Activated naive CD4-positive, alpha-beta T cell treated with Interleukin-2 at 50 U/mL for 16 hours (primary cell): ENCODE measurements at regions not wholly inside any gene's neighbourhood (a gene's known extent, or its start where the extent isn't known, plus 50 kb on each side); places are given as distances from the start of the nearest gene placed in this dataset.
"Not testable (repeated sequence)": the region's sequence is repeated elsewhere in the genome, so short reads cannot be mapped to it uniquely, and the experiment has no call there.

ENCODE experiments used
- DNase-seq: peaks from one replicate; pipeline ENCODE4 v3.0.0-alpha.2; 2020

- no peak for DNase-seq
Observed at GRCh38 chr3:177481329-177481728, 284.0 kb upstream of the TBL1XR1 start.

GRCh38 chr3:177482048-177482691, 284.9 kb upstream of the TBL1XR1 start:
- no peak for DNase-seq

- no peak for DNase-seq
Observed at GRCh38 chr3:177483182-177483967, 286.1 kb upstream of the TBL1XR1 start.

GRCh38 chr3:177484206-177484605, 286.9 kb upstream of the TBL1XR1 start:
- no peak for DNase-seq

- DNase-seq = no peak
Observed at GRCh38 chr3:177484926-177485325, 287.6 kb upstream of the TBL1XR1 start.

- no peak for DNase-seq
Observed at GRCh38 chr3:177487635-177488186, 290.4 kb upstream of the TBL1XR1 start.

GRCh38 chr3:177488740-177489139, 291.5 kb upstream of the TBL1XR1 start:
- DNase-seq = no peak

- DNase-seq = no peak
Observed at GRCh38 chr3:177490626-177491025, 293.3 kb upstream of the TBL1XR1 start.

DNA sequence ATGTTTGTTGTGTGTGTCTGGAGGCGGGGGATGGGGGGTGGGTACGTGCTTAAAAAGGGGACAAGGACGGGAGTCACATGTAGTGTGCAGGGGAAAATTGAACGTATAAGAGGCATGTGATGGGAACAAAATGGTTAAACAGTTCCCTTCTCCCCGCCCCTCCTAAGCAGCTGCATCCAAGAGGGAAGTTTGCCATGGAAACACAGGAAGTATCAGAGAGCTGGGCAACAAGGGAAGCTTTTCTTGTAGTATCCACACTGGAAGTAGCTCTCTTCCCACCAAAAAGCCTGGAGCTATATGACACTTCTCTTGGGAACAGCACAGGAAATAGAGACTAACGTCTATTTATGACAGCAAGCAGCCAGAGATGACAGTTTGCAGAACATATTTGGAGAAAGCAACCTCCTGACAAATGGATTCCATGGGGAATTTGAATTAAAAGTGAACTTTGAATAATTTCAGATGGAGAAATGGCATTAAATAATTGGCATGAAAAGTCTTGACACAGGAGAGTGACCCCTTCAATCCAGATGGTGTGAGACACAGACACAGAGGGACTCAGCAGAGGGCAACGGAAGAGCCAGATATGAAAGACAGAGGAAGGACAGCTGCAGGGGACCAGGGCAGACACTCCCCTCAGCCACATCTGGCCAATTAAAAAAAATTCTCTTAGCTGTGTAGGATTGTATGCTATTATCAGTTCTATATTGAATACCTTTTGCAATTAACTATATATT, 294.2 kb upstream of the TBL1XR1 start:
- no peak for DNase-seq

- no peak for DNase-seq
Observed at GRCh38 chr3:177493091-177493490, 295.8 kb upstream of the TBL1XR1 start.

- no peak for DNase-seq
Observed at GRCh38 chr3:177494216-177494615, 296.9 kb upstream of the TBL1XR1 start.

- DNase-seq = no peak
Observed at GRCh38 chr3:177495566-177495965, 298.3 kb upstream of the TBL1XR1 start.

DNA sequence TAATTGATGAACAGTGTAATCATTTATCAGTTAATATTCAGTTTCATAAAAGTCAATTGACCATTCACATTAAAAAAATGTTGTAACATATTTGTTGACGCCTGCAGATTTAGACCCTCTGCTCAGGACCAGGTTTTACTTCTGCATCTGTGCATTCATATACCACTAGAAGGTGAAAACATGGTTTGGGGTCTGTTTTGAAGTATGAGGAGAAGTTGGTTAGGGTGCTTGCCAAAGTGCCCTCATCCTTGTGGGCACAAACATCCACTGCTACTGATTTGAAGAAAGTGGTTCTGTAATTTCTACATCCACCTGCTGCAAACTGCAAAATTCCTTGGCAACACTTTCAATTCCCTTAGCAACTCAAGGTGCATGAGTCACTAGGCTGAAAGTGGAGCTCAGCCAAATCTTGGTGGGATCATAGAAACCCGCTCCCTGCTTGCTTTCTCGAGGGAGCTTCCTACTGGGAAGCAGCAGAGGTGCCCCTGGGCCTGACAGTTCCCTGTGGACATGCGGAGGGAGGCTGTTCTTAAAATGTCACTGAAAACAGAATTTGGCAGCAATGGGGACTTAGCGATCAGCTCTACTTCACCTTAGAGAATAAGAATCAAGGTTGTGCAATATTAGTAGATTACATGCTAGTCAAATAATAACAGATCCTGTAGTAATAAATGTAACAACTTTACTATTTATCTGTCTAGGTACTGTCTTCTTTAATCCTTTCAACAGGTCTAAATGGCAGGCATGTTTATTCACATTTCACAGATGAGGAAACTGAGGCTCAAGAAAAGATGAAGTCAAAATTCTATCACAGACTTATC, 301.0 kb upstream of the TBL1XR1 start:
- no peak for DNase-seq

DNA sequence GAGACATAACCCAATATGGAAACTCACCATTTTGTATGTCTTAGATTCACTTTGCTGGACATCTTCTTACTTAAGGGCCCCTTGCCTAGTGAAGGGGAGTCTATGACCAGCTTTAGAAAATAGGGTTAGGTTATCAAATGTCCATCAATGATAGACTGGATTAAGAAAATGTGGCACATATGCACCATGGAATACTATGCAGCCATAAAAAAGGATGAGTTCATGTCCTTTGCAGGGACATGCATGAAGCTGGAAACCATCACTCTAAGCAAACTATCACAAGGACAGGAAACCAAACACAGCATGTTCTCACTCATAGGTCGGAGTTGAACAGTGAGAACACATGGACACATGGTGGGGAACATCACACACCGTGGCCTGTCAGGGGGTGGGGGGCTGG, 301.8 kb upstream of the TBL1XR1 start:
- not testable (repeated sequence) for DNase-seq

GRCh38 chr3:177499779-177500423, 302.6 kb upstream of the TBL1XR1 start:
- DNase-seq = no peak

DNA sequence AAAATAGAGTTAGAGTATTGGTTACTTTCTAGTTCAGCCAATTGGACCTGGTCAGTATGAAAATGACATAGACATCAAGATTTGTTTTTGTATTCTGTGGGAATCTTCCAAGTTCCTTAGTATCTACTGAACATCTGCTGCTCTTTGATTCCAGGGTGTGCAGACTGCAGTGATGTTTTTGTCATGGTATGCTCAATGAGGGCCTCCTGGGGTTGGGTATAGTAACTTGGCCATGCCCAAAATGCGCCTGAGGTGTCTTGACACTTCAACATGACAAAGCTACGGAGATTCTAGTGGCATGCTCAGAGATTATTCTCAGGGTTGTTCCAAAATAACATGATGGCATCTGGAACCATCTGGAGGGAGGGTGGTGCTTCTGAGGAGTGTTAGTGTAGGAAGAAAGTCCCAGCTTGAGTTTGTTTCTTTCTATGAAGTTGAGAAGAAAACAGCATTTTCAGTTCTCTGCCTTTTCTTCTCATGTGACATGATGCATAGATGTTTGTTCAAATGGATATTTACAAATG, 313.5 kb upstream of the TBL1XR1 start:
- DNase-seq = no peak

GRCh38 chr3:177512945-177513814, 315.9 kb upstream of the TBL1XR1 start:
- DNase-seq = no peak

GRCh38 chr3:177513815-177514610, 316.7 kb upstream of the TBL1XR1 start:
- DNase-seq = no peak

GRCh38 chr3:177514611-177515499, 317.6 kb upstream of the TBL1XR1 start:
- no peak for DNase-seq
